Esophagus (tissue), 2 donors: ENCODE measurements at regions not wholly inside any gene's neighbourhood (a gene's known extent, or its start where the extent isn't known, plus 50 kb on each side); places are given as distances from the start of the nearest gene placed in this dataset.

Source experiments
- H3K27ac ChIP-seq, 2 donors: one replicate each; pipeline ENCODE4 v1.5.1; 2013; ENCODE audit warnings: low read depth in 2 of 2, mild to moderate bottlenecking in 2 of 2, inconsistent platforms in 1 of 2, low read length in 1 of 2, moderate library complexity in 1 of 2
- H3K27me3 ChIP-seq, 2 donors: one replicate each; pipeline ENCODE4 v1.6.1; 2013; ENCODE audit warnings: low read length in 2 of 2, control low read depth in 1 of 2, mild to moderate bottlenecking in 1 of 2; ENCODE audit not compliant: insufficient read depth in 2 of 2, control insufficient read depth in 1 of 2
- H3K36me3 ChIP-seq, 2 donors: one replicate each; pipeline ENCODE4 v1.6.1; 2013; ENCODE audit warnings: low read length in 1 of 2; ENCODE audit not compliant: control insufficient read depth in 2 of 2, insufficient read depth in 2 of 2
- H3K4me1 ChIP-seq, 2 donors: one replicate each; pipeline ENCODE4 v1.6.1; 2013; ENCODE audit warnings: low read length in 1 of 2; ENCODE audit not compliant: control insufficient read depth in 2 of 2, insufficient read depth in 2 of 2
- H3K4me3 ChIP-seq, 2 donors: one replicate each; pipeline ENCODE4 v1.5.1; 2013; ENCODE audit warnings: low read length in 2 of 2, mild to moderate bottlenecking in 2 of 2, low read depth in 1 of 2, moderate library complexity in 1 of 2
- H3K9me3 ChIP-seq, 2 donors: one replicate each; pipeline ENCODE4 v1.6.1; 2013; ENCODE audit warnings: mild to moderate bottlenecking in 2 of 2, low read depth in 1 of 2, low read length in 1 of 2, moderate library complexity in 1 of 2; ENCODE audit not compliant: control insufficient read depth in 2 of 2, insufficient read depth in 1 of 2
- WGBS, 2 donors: extraction: QIAGEN DNeasy Blood & Tissue Kit; methylation state at CpG; one replicate each; pipeline ENCODE4 v1.1.7; 2013; 5-methylcytosine and 5-hydroxymethylcytosine counted together
- donor health status: healthy with polysubstance abuse.
- donor health status: Bipolar disorder and iron deficiency.

GRCh38 chr5:92777421-92777820 lies 803.6 kb downstream of the NR2F1-AS1 start:
- Histone ChIP-seq H3K27ac (no peak overlapping the region), H3K4me3 (no peak overlapping the region), H3K4me1 (no peaks in the 10 kb centered on the region), H3K27me3 (no peaks in the 10 kb centered on the region), H3K36me3 (no peaks in the 10 kb centered on the region), H3K9me3 (no peaks in the 10 kb centered on the region)
- WGBS, 2 donors = 36 to 67% methylated on average over 1 of the region's 1 CpG

- 77 to 79% methylated on average over 5 of the region's 5 CpGs for WGBS, 2 donors
- no peaks in the 10 kb centered on the region for H3K9me3 ChIP-seq
- H3K4me1 ChIP-seq = no peaks in the 10 kb centered on the region
Observed at GRCh38 chr5:92775711-92776615, 805.1 kb downstream of the NR2F1-AS1 start.

GRCh38 chr5:92769978-92770377 lies 811.0 kb downstream of the NR2F1-AS1 start:
- no peaks in the 10 kb centered on the region for H3K9me3 ChIP-seq
- H3K27ac ChIP-seq = no peak overlapping the region
- no peaks in the 10 kb centered on the region for H3K36me3 ChIP-seq
- no peaks in the 10 kb centered on the region for H3K4me1 ChIP-seq
- no peaks in the 10 kb centered on the region for H3K27me3 ChIP-seq
- 93 to 98% methylated on average over 2 of the region's 2 CpGs for WGBS, 2 donors
- H3K4me3 ChIP-seq = no peak overlapping the region

More at GRCh38 chr5:92775711-92776615, 805.1 kb downstream of the NR2F1-AS1 start:
- Histone ChIP-seq H3K27me3 (no peaks in the 10 kb centered on the region), H3K36me3 (no peaks in the 10 kb centered on the region), H3K4me3 (no peak overlapping the region), H3K27ac (peak overlapping the region in 1 of 2 donors; percentile 83)

GRCh38 chr5:92761585-92761984 lies 819.4 kb downstream of the NR2F1-AS1 start:
- Histone ChIP-seq H3K4me1 (no peaks in the 10 kb centered on the region), H3K4me3 (no peak overlapping the region), H3K27me3 (no peaks in the 10 kb centered on the region), H3K36me3 (no peaks in the 10 kb centered on the region), H3K27ac (no peak overlapping the region), H3K9me3 (no peaks in the 10 kb centered on the region)
- WGBS, 2 donors = 38 to 45% methylated on average over 2 of the region's 2 CpGs

- Histone ChIP-seq H3K27me3 (no peaks in the 10 kb centered on the region), H3K36me3 (no peaks in the 10 kb centered on the region), H3K4me1 (no peaks in the 10 kb centered on the region), H3K4me3 (no peak overlapping the region), H3K27ac (no peak overlapping the region), H3K9me3 (no peaks in the 10 kb centered on the region)
- WGBS, 2 donors = 80 to 93% methylated on average over 2 of the region's 2 CpGs
Observed at GRCh38 chr5:92760550-92760949, 820.5 kb downstream of the NR2F1-AS1 start.

- H3K27ac ChIP-seq = no peak overlapping the region
- no peaks in the 10 kb centered on the region for H3K27me3 ChIP-seq
- no peaks in the 10 kb centered on the region for H3K9me3 ChIP-seq
- H3K36me3 ChIP-seq = no peaks in the 10 kb centered on the region
- H3K4me3 ChIP-seq = no peak overlapping the region
- WGBS, 2 donors = 43 to 47% methylated on average over 1 of the region's 1 CpG
- no peaks in the 10 kb centered on the region for H3K4me1 ChIP-seq
Observed at GRCh38 chr5:92758552-92758951, 822.5 kb downstream of the NR2F1-AS1 start.

- 10 to 11% methylated on average over 1 of the region's 1 CpG for WGBS, 2 donors
- H3K27ac ChIP-seq = no peak overlapping the region
- H3K4me3 ChIP-seq = no peak overlapping the region
- H3K9me3 ChIP-seq = no peaks in the 10 kb centered on the region
- H3K36me3 ChIP-seq = no peaks in the 10 kb centered on the region
- no peaks in the 10 kb centered on the region for H3K27me3 ChIP-seq
- no peaks in the 10 kb centered on the region for H3K4me1 ChIP-seq
Observed at GRCh38 chr5:92749943-92750342, 831.1 kb downstream of the NR2F1-AS1 start.

GRCh38 chr5:92748072-92748676 lies 832.8 kb downstream of the NR2F1-AS1 start:
- Histone ChIP-seq H3K27ac (no peak overlapping the region), H3K36me3 (no peaks in the 10 kb centered on the region), H3K9me3 (no peaks in the 10 kb centered on the region), H3K4me3 (no peak overlapping the region), H3K4me1 (no peaks in the 10 kb centered on the region), H3K27me3 (no peaks in the 10 kb centered on the region)
- WGBS, 2 donors = 75 to 78% methylated on average over 1 of the region's 1 CpG

- WGBS, 2 donors = 70 to 80% methylated on average over 2 of the region's 2 CpGs
- H3K27me3 ChIP-seq = no peaks in the 10 kb centered on the region
Observed at GRCh38 chr5:92741906-92742305, 839.1 kb downstream of the NR2F1-AS1 start.

More at GRCh38 chr5:92741906-92742305, 839.1 kb downstream of the NR2F1-AS1 start:
- Histone ChIP-seq H3K27ac (no peak overlapping the region), H3K9me3 (no peaks in the 10 kb centered on the region), H3K4me3 (no peak overlapping the region), H3K4me1 (no peaks in the 10 kb centered on the region), H3K36me3 (no peaks in the 10 kb centered on the region)
